KMS-11 (cell line): ENCODE measurements at regions not wholly inside any gene's neighbourhood (a gene's known extent, or its start where the extent isn't known, plus 50 kb on each side); places are given as distances from the start of the nearest gene placed in this dataset.

ENCODE experiments used
- H2AFZ ChIP-seq: fragments of 200-600 bp; sonication (generic); 2 replicates; pipeline ENCODE4 v1.6.1; 2016; ENCODE audit warnings: antibody characterized with exemption, mixed run types, low read depth
- H3K27ac ChIP-seq: fragments of 200-600 bp; sonication (generic); 2 replicates; pipeline ENCODE4 v1.6.1; 2016; ENCODE audit warnings: mild to moderate bottlenecking, mixed run types
- H3K27me3 ChIP-seq: fragments of 200-600 bp; sonication (generic); 2 replicates; pipeline ENCODE4 v1.6.1; 2017; ENCODE audit warnings: mild to moderate bottlenecking, low read depth, mixed run types, moderate library complexity; ENCODE audit not compliant: insufficient read depth
- H3K36me3 ChIP-seq: fragments of 200-600 bp; sonication (generic); 2 replicates; pipeline ENCODE4 v1.6.1; 2017; ENCODE audit warnings: mild to moderate bottlenecking, mixed run types; ENCODE audit not compliant: insufficient read depth
- H3K4me1 ChIP-seq: fragments of 200-600 bp; sonication (generic); 2 replicates; pipeline ENCODE4 v1.6.1; 2016; ENCODE audit warnings: mild to moderate bottlenecking, low read depth, mixed run types; ENCODE audit not compliant: poor library complexity, severe bottlenecking
- H3K4me2 ChIP-seq: fragments of 200-600 bp; sonication (generic); 2 replicates; pipeline ENCODE4 v1.7.0; 2016; ENCODE audit warnings: mild to moderate bottlenecking, mixed run types
- H3K4me3 ChIP-seq: fragments of 200-600 bp; sonication (generic); IDR thresholded peaks from 2 replicates; pipeline ENCODE4 v1.6.1; 2017; ENCODE audit warnings: low read depth, low read length, mixed read lengths; ENCODE audit not compliant: insufficient read depth
- H3K79me2 ChIP-seq: fragments of 200-600 bp; sonication (generic); 2 replicates; pipeline ENCODE4 v1.6.1; 2016; ENCODE audit warnings: low read depth, mixed run types; ENCODE audit not compliant: insufficient read depth
- H3K9ac ChIP-seq: fragments of 200-600 bp; sonication (generic); 2 replicates; pipeline ENCODE4 v1.6.1; 2016; ENCODE audit warnings: mild to moderate bottlenecking, mixed run types
- H4K20me1 ChIP-seq: fragments of 200-600 bp; sonication (generic); 2 replicates; pipeline ENCODE4 v1.6.1; 2016; ENCODE audit warnings: mild to moderate bottlenecking, mixed run types; ENCODE audit not compliant: insufficient read depth
- TF ChIP-seq, protein P1 (sequence below): fragments of 200-600 bp; sonication (generic); conservative IDR thresholded peaks from 2 replicates; pipeline ENCODE4 v1.6.1; 2017; ENCODE audit warnings: low read depth, mild to moderate bottlenecking, antibody characterized with exemption, low read length, moderate library complexity, mixed read lengths

GRCh38 chr12:115886666-115887065 is 390.8 kb downstream of the MED13L start:
- H4K20me1 ChIP-seq, result no peaks in the 10 kb centered on the region
- H3K27me3 ChIP-seq, result no peaks in the 10 kb centered on the region
- H3K4me1 ChIP-seq, result no peaks in the 10 kb centered on the region
- TF ChIP-seq, protein P1, sequence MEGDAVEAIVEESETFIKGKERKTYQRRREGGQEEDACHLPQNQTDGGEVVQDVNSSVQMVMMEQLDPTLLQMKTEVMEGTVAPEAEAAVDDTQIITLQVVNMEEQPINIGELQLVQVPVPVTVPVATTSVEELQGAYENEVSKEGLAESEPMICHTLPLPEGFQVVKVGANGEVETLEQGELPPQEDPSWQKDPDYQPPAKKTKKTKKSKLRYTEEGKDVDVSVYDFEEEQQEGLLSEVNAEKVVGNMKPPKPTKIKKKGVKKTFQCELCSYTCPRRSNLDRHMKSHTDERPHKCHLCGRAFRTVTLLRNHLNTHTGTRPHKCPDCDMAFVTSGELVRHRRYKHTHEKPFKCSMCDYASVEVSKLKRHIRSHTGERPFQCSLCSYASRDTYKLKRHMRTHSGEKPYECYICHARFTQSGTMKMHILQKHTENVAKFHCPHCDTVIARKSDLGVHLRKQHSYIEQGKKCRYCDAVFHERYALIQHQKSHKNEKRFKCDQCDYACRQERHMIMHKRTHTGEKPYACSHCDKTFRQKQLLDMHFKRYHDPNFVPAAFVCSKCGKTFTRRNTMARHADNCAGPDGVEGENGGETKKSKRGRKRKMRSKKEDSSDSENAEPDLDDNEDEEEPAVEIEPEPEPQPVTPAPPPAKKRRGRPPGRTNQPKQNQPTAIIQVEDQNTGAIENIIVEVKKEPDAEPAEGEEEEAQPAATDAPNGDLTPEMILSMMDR, result no peak
- no peak overlapping the region for H3K9ac ChIP-seq
- no peak overlapping the region for H3K4me2 ChIP-seq
- no peaks in the 10 kb centered on the region for H3K79me2 ChIP-seq
- H2AFZ ChIP-seq, result no peak overlapping the region
- H3K27ac ChIP-seq, result no peak overlapping the region
- H3K4me3 ChIP-seq, result no peak overlapping the region
- H3K36me3 ChIP-seq, result no peaks in the 10 kb centered on the region

DNA sequence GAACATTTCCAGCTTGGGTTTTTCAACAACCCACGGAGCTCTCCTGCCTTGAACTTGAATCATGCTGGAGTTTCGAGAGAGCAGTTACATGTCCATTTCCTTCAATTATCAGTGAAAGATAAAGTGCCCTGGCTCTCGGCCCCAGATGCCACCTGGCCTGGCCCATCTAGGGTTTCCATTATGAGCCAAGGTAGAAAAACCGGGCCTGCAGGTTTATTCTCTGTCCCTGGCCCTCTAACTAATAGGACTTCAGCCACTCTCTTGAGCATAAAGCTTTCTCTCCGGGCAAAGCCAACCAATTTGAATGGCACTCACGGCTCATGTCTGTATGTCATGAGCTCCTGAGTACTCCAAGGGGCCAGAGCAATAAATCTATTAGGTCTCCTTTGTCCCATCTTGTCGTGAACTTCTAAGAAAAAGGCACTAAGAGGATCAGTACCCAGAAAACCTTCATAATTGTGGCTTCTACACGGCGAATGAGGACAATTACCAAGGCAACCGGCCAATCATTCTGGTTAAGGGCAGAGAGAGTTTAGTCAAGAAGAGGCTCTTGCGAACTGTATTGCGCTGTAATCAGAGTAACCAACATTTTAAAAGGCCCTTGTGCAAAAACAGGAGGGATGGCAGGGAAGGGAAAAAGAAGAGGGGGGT is 392.3 kb downstream of the MED13L start:
- Histone ChIP-seq H3K36me3 (no peaks in the 10 kb centered on the region), H3K27ac (no peak overlapping the region), H3K9ac (no peak overlapping the region), H2AFZ (no peak overlapping the region), H3K4me2 (no peak overlapping the region), H4K20me1 (no peaks in the 10 kb centered on the region), H3K4me1 (no peaks in the 10 kb centered on the region), H3K4me3 (no peak overlapping the region), H3K27me3 (no peaks in the 10 kb centered on the region), H3K79me2 (no peaks in the 10 kb centered on the region)
- TF ChIP-seq, protein P1, result no peak

GRCh38 chr12:115882936-115883335 is 394.6 kb downstream of the MED13L start:
- TF ChIP-seq, protein P1, result no peak
- Histone ChIP-seq H3K4me2 (no peak overlapping the region), H3K79me2 (no peaks in the 10 kb centered on the region), H3K4me3 (no peak overlapping the region), H4K20me1 (no peaks in the 10 kb centered on the region), H3K27ac (no peak overlapping the region), H3K27me3 (no peaks in the 10 kb centered on the region), H3K9ac (no peak overlapping the region), H3K4me1 (no peaks in the 10 kb centered on the region), H2AFZ (no peak overlapping the region), H3K36me3 (no peaks in the 10 kb centered on the region)

DNA sequence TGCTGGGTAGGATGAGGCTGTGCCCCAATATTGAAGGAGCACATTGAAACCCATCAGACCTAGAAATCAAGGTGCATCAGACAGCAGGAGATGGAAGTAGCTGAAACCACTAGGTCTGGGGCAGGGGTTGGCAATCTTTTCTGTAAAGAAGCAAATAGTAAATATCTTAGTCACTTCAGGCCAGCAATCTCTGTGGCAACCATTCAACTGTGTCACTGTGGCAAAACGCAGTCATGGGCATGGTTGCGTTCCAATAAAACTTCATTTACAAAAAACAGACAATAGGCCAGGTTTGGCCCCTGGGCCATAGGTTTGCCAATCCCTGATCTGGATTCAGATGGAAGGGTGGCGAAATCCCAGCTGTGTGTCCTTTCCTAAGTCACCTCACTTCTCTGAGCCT is 397.3 kb downstream of the MED13L start:
- Histone ChIP-seq H3K79me2 (no peaks in the 10 kb centered on the region), H3K4me2 (no peak overlapping the region), H3K4me1 (no peaks in the 10 kb centered on the region), H2AFZ (no peak overlapping the region), H3K4me3 (no peak overlapping the region), H3K27ac (no peak overlapping the region), H3K27me3 (no peaks in the 10 kb centered on the region), H4K20me1 (no peaks in the 10 kb centered on the region), H3K9ac (no peak overlapping the region), H3K36me3 (no peaks in the 10 kb centered on the region)
- TF ChIP-seq, protein P1, result no peak
